Heart right ventricle (tissue), 16 donors: ENCODE measurements at regions not wholly inside any gene's neighbourhood (a gene's known extent, or its start where the extent isn't known, plus 50 kb on each side); places are given as distances from the start of the nearest gene placed in this dataset.

Experiments
- ATAC-seq, 8 donors: fragments of 200-7000 bp; cut with Tn5 transposase; one replicate each; pipeline ENCODE4 v1.9.1; 2020; ENCODE audit warnings: mild to moderate bottlenecking in 8 of 8, moderate library complexity in 8 of 8, moderate number of reproducible peaks in 1 of 8
- DNase-seq, 2 donors: peaks; one replicate each; pipeline ENCODE4 v3.0.0-alpha.2; 2020
- H3K27ac ChIP-seq, 10 donors: fragments of 200-600 bp; sonication (generic) in 2 of 10; one replicate each; pipeline versions ENCODE4 v1.5.0 to v1.8.0; 2020 to 2022; ENCODE audit warnings: mild to moderate bottlenecking in 3 of 10
- H3K27me3 ChIP-seq, 7 donors: fragments of 200-600 bp; one replicate each; pipeline ENCODE4 v1.8.0; 2021 to 2022; ENCODE audit warnings: mild to moderate bottlenecking in 2 of 7
- H3K36me3 ChIP-seq, 9 donors: fragments of 200-600 bp; sonication (generic) in 1 of 9; one replicate each; pipeline versions ENCODE4 v1.5.0 to v1.8.0; 2020 to 2022; ENCODE audit warnings: mild to moderate bottlenecking in 2 of 9
- H3K4me1 ChIP-seq, 9 donors: fragments of 200-600 bp; sonication (generic) in 1 of 9; one replicate each; pipeline versions ENCODE4 v1.5.0 to v1.8.0; 2020 to 2022; ENCODE audit warnings: mild to moderate bottlenecking in 4 of 9
- H3K4me3 ChIP-seq, 10 donors: fragments of 200-600 bp; sonication (generic) in 2 of 10; one replicate each; pipeline versions ENCODE4 v1.5.0 to v1.8.0; 2020 to 2022; ENCODE audit warnings: mild to moderate bottlenecking in 7 of 10, moderate library complexity in 2 of 10
- H3K9me3 ChIP-seq, 11 donors: fragments of 200-600 bp in 10 of 11; sonication (generic) in 2 of 11; one replicate each; pipeline versions ENCODE4 v1.5.0 to v1.8.0; 2013 to 2022; ENCODE audit warnings: mild to moderate bottlenecking in 2 of 11, control low read depth in 1 of 11, moderate library complexity in 1 of 11
- CTCF ChIP-seq, 9 donors: fragments of 200-600 bp; sonication (generic) in 2 of 9; IDR thresholded peaks; one replicate each; pipeline versions ENCODE4 v1.5.0 to v1.8.0; 2021 to 2022; ENCODE audit warnings: antibody characterized with exemption in 9 of 9, mild to moderate bottlenecking in 5 of 9, moderate library complexity in 1 of 9
- WGBS, 2 donors: extraction: QIAGEN DNeasy Blood & Tissue Kit; methylation state at CpG; one replicate each; pipeline ENCODE4 v1.1.7; 2013; ENCODE audit warnings: inconsistent platforms in 1 of 2; 5-methylcytosine and 5-hydroxymethylcytosine counted together
- intact Hi-C, 10 donors: fragments of 100-400 bp; cut with DNase I; formaldehyde crosslinking; loops; one replicate each; pipeline versions ENCODE4 v1.11.1 to v1.14.2; 2022
- donor health status: Arrhythmogenic right ventricular cardiomyopathy.
- donor health status: ischemic (EF 13 %, LVEDD 7.1; RV severe dilation, severe dysfunction).
- donor health status: healthy with polysubstance abuse.
- donor health status: DM: no; HTN: yes; CAD: no.
- donor health status: DM: no; HTN: no; CAD: no.
- donor health status: ischemic (EF 25% LVEDD 6.9; RV normal size, moderate dysfunction).
- donor health status: ischemic (EF 25% LVEDD 5.7; RV mildly dilated, moderate dysfunction).
- donor health status: healthy.
- donor health status: DM: yes; HTN: yes; CAD: no.
- donor health status: Ischemic cardiomyopathy.
- donor health status: ischemic (EF 35%, LVEDD 5.7; RV mildly dilated, moderate dysfunction).
- donor health status: nonischemic (EF 11% LVEDD 7.7; RV severe dilation, severe dysfunction).
- donor health status: DM: yes; HTN: yes; CAD: no.
- donor health status: PGD.
- donor health status: ischemic (EF 29% LVEDD 5.4; RV normal size, mild dysfunction).
- donor health status: nonischemic (EF 23%, LVEDD 6.1; RV moderate dilation, normal function).

DNA sequence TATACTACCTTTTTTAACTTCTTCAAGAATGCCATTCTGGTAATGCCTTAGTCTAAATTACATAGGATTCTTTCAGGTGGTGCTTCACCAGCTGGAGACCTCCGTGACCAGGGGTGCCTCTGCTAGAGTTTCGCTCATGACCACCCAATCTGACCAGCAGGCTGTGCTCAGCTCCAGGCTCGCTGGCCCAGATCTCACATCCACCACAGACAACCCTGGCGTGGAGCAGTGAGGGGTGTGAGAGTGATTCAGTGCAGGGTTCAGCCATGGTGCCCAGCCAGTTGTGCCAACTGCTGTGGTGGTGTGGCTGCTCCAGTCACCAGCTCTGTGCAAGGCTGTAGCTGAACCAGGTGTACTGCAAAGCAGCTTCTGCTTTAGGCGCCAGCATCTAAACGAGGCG lies 198.6 kb downstream of the MMUT start:
- Histone ChIP-seq H3K27me3 (no peaks in the 10 kb centered on the region), H3K36me3 (no peaks in the 10 kb centered on the region), H3K4me3 (no peak overlapping the region), H3K9me3 (no peaks in the 10 kb centered on the region), H3K4me1 (no peaks in the 10 kb centered on the region), H3K27ac (no peak overlapping the region)
- DNase-seq (no peak), ATAC-seq (no peak)
- intact Hi-C loops = no loop called here
- 73 to 77% methylated on average over 7 of the region's 7 CpGs for WGBS, 2 donors
- TF ChIP-seq CTCF (IDR thresholded peaks at IDR 0.05) = no peak

DNA sequence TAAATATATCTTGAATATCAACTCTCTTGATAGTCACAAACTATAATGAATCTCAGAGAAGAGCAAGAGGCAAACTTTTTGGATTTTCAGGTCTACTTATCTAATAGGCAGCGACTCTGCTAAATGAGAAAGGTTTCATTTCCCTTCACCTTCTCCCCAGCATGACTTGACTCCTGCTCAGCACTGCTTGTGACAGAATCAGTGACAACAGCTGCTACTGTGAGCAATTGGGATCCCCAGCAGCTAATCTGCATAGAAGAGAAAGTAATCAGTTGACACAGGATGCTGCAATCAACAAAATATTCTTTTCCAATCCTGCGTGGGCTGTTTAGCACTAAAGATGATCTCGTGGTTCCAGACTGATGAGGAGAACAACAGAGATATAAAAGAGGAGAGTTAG lies 205.5 kb downstream of the MMUT start:
- no peak for TF ChIP-seq CTCF (IDR thresholded peaks at IDR 0.05)
- no peaks in the 10 kb centered on the region for H3K4me1 ChIP-seq
- no peaks in the 10 kb centered on the region for H3K27me3 ChIP-seq
- H3K9me3 ChIP-seq = peaks cover 0 to 3% (median 0%) of the 10 kb centered on the region in 11 donors
- ATAC-seq (no peak), DNase-seq (no peak)
- no peak overlapping the region for H3K4me3 ChIP-seq
- intact Hi-C loops = no loop called here
- 29 to 33% methylated on average over 3 of the region's 3 CpGs for WGBS, 2 donors
- H3K27ac ChIP-seq = no peak overlapping the region
- no peaks in the 10 kb centered on the region for H3K36me3 ChIP-seq

- DNase-seq = no peak
- intact Hi-C loops = no loop called here
- H3K27ac ChIP-seq = no peak overlapping the region
- H3K4me3 ChIP-seq = no peak overlapping the region
- no peaks in the 10 kb centered on the region for H3K27me3 ChIP-seq
- TF ChIP-seq CTCF (IDR thresholded peaks at IDR 0.05) = no peak
- no peak for ATAC-seq
- H3K4me1 ChIP-seq = no peaks in the 10 kb centered on the region
- 87 to 89% methylated on average over 3 of the region's 3 CpGs for WGBS, 2 donors
- H3K36me3 ChIP-seq = no peaks in the 10 kb centered on the region
- H3K9me3 ChIP-seq = peaks cover 0 to 3% (median 0%) of the 10 kb centered on the region in 11 donors
These were observed 207.7 kb downstream of the MMUT start for GRCh38 chr6:49255335-49255734.

DNA sequence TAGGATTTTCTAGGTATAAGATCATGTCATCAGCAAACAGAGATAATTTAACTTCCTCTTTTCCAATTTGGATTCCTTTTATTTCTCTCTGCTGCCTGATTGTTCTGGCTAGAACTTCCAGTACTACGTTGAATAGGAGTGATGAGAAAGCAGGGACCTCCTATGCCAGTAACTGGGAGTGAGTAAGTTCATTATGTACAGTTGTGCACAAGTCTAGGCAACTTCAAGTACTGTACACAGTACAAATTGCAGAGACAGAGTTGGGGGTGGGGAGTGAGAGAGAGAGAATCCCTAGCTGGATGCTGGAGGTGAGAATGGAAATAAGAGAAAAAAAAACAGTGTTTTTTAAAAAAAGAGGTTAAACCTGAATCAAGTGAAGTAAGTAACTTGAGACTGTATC lies 210.2 kb downstream of the MMUT start:
- WGBS, 2 donors = 45 to 51% methylated on average over 1 of the region's 1 CpG
- Histone ChIP-seq H3K36me3 (no peaks in the 10 kb centered on the region), H3K27ac (no peak overlapping the region), H3K4me1 (no peaks in the 10 kb centered on the region), H3K9me3 (peaks cover 0 to 3% (median 0%) of the 10 kb centered on the region in 11 donors), H3K4me3 (no peak overlapping the region), H3K27me3 (no peaks in the 10 kb centered on the region)
- ATAC-seq (no peak), DNase-seq (no peak)
- intact Hi-C loops = no loop called here
- TF ChIP-seq CTCF (IDR thresholded peaks at IDR 0.05) = no peak

DNA sequence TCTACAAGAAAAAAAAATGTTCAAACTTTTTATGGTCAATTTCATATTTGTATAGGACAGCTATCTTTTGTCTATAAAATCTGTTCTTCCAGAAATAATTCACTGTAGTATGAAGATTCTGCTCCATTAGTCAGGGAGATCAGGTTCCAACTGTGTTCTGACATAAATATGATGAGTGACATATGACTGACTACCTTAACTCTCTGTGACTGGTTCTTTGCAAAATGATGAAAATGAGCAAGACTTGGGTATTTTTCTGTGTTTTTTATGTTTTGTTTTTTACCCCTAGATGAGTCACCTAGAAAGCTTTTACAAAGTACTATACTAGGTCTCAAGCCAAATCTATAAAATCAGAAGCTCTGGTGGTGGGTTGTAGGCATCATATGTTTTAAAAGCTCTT lies 229.6 kb downstream of the MMUT start:
- TF ChIP-seq CTCF (IDR thresholded peaks at IDR 0.05) = no peak
- no peak for DNase-seq
- no peak overlapping the region for H3K27ac ChIP-seq
- intact Hi-C loops = no loop called here
- no peaks in the 10 kb centered on the region for H3K4me1 ChIP-seq
- ATAC-seq = no peak
- H3K27me3 ChIP-seq = no peaks in the 10 kb centered on the region
- H3K36me3 ChIP-seq = no peaks in the 10 kb centered on the region
- H3K4me3 ChIP-seq = no peak overlapping the region
- H3K9me3 ChIP-seq = peaks cover 0 to 41% (median 12%) of the 10 kb centered on the region in 11 donors
